Hindlimb muscle (tissue), 1 donor: ENCODE measurements at regions not wholly inside any gene's neighbourhood (a gene's known extent, or its start where the extent isn't known, plus 50 kb on each side); places are given as distances from the start of the nearest gene placed in this dataset.

Experiments
- DNase-seq: peaks from one replicate; pipeline ENCODE4 v3.0.0-alpha.2; 2013

DNA sequence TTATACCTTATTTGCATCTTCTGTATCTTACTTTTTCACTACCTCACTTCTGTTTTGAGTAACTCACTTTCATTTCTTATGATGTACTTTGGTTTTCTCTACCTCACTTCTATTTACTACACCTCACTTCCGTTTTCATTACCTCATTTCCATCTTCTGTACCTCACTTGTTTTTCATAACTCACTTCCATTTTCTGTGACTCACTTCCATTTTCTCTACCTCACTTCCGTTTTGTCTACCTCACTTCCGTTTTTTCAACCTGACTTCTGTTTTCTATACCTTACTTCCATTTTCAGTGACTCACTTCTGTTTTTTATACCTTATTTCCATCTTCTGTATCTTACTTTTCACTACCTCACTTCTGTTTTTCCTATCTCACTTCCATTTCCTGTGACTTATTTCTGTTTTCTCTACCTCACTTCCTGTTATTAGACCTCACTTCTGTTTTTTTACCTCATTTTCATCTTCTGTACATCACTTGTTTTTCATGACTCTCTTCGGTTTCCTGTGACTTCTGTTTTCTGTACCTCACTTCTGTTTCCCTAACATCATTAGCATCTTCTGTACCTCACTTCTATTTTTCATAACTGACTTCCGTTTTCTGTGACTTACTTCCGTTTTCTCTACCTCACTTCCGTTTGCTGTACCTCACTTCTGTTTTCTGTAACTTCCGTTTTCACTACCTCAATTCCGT lies 493.1 kb upstream of the AKR1E2 start:
- DNase-seq = no peak

GRCh38 chr10:4331150-4331549 lies 494.9 kb upstream of the AKR1E2 start:
- no peak for DNase-seq

DNA sequence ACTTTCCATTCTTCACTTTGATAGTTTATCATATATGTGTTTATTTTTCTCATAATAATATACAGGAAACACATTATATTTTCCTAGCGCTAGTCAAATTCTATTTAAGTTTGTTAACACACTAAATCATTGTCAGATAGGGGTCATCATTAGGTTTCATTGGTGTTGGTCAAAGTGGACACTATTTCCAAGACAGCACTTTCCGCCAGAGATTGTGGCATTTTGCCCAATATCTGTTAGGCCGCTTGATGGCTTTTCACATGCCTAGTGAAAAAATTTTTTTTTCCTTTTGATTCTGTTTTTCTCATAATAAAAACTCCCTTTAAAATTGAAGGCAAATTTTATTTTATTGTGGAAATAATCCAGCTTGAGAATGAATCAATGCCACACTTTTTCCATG lies 495.4 kb upstream of the AKR1E2 start:
- no peak for DNase-seq

DNA sequence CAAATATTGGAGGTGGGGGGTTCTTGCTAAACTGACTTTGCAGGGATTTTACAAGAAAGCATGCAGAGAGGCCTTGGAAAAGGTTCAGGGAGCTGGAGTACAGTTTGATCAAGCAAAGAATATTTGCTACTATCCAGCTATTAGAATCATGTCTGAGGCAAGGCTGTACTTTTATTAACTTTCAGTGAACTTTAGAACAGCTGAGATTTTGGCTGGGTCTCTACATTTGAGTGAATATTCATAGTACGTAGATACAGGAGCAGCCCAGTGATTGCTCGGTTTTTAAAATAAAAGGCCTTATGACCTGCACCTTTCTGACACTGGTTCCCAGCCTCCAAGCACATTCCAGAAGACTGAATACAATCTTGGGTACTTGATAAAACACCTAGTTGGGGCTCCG lies 496.8 kb upstream of the AKR1E2 start:
- peak; percentile 76 for DNase-seq

DNA sequence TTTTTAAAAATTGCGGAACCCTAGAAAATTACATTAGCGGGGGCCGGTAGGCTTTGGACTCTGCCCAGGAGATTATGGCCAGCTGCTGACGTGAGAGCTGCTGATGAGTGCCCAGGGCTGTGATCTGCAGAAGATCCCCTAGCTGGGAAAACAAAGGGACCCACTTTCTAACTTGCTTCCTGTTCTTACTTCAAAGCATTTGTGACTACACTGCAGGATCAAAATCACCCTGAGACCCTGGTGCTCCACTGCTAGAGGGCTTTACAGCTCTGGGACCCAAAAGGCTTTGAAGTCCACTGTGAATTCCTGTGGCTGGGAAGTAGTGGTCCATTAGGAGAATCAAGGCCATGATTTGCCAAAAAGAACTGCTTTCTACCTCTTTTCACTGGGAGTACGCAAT lies 499.4 kb upstream of the AKR1E2 start:
- DNase-seq = no peak

GRCh38 chr10:4319870-4320367 lies 506.1 kb upstream of the AKR1E2 start:
- DNase-seq = no peak

DNA sequence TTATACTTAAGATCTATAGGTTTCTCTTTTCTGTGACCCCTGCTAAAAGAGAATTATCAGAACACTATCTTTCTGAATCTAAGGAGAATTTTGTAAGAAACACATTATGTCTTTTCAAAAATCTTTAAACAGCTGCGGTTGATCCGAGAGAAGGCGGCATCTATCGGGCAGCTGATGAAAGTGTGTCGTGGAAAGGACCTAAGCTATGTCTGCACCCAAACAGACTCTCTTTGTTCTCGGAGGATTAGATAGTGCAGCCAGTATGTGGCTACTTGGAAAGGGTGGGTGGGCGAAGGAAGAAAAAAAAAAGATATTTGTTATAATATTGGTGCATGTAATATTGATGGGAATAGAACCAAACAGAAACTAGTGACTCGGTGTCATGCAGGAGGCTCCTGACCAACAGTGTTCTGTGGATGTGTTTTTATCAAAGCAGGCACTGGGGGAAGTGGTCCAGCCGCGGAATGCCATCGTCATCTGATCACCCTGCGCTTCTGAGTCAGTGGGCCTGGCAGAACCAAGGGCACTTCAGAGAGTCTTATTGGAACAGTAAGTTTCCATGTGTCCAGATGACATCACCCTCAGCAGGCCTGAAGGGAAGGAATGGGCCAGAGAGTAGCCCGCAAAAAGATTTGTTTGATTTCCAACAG lies 509.7 kb upstream of the AKR1E2 start:
- DNase-seq = no peak

DNA sequence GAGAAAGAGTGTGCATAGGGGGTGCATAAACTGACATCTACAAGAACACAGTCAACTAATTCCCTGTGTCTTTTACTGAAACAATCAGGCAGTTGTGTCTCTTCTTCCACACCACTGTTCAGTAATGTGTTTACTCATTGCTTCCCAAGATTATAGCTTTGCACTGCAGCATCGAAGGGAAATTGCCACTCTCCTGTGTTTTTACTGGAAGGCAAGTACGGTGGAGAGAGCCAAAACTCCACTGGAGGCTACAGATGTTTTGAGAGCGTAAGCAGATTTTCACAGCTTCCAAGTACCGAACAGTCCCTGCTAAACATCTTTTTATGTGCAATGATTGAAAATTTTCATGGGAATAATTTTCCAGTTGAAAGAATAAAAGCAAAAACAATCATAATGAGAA lies 510.5 kb upstream of the AKR1E2 start:
- DNase-seq = peak; percentile 84

DNA sequence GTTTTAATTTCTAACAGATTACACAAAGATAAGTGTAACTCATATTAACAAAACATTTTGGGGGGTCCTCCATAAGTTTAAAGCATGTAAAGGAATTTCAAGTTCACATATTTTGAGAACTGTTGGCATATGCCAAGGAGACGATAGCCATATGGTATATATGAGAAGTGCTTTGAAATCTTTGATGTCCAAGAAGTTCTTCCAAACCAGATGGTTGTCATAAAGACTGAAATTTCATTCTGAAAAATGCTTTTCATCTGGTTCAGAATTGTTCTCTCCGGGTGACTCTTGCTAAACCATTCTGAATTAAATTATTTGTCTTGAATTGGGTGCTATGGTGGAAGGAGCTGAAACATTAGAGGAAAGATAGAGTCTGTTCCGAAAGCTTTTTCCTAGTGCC lies 513.0 kb upstream of the AKR1E2 start:
- DNase-seq = no peak

- no peak for DNase-seq
Measured at GRCh38 chr10:4312051-4312835, 513.8 kb upstream of the AKR1E2 start.

GRCh38 chr10:4310172-4310571 lies 515.8 kb upstream of the AKR1E2 start:
- DNase-seq = no peak

- peak; percentile 22 for DNase-seq
Measured at GRCh38 chr10:4307910-4308309, 518.1 kb upstream of the AKR1E2 start.

- no peak for DNase-seq
Measured at GRCh38 chr10:4306871-4307270, 519.1 kb upstream of the AKR1E2 start.

DNA sequence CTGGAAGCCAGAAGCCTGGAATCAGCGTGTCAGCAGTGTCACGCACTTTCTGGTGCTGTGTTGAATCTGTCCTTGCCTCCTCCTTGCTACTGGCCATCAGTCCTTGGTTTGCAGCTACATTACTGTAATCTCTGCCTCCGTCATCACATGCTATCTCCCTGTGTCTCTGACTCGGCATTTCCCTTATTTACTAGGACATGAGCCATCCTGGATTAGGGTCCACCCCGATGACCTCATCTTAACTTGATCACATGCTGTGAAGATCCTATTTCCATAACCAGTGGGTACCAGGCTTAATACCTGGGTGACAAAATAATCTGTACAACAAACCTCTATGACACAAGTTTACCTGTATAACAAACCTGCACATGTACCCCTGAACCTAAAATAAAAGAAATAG lies 518.0 kb upstream of the KLF6 start:
- DNase-seq = no peak

DNA sequence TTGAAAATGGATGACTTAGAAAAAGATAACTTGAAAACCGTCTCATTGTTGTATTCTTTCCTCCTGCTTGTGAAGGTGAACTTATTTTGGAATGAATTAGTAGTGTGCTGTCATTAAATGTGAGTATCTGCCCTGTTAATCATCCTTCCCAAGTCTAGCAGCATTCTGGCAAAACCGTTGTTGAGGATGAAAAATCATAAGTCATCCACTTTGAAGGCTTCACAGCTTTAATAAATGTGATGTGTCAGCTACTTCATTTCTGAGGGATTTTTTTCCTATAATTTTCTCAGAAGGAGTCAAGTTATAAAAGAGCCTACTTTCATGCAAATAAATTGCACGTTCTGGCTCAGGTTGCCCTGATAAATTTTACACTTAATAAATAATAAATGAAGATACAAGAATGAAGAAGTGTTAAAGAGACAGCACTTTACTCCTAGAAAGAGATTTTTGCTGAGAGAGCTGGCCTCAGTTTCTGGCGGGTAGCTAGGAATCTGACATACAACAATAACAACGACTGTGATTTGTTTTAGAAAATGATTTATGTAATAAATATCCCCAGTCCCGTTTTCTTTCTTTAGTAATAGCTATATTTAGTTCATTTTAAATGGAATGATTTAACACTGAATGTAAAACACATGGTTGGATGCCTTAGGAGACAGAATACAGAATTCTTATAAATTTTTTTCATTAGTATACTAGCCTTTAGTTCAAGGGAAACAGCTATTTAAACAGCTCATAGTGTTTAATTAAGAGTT lies 516.5 kb upstream of the KLF6 start:
- no peak for DNase-seq

DNA sequence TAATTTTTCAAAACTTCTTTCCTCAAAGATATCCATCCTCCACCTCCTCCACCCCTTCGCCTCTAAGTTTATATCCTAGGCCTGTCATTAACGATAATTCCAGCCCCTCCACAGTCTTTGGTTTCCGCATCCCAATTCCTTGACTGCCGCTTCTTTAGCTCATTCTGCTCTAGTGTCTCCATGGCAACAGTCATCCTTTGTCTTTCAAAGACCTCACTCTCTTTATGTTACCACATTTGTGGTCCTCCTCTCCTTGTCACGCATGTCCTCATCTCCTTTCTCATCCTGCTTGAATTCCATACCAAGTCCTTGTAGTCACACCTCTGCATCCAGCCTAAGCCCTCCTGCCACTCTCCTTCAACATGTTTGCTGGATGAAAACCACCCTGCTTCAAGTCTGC lies 511.2 kb upstream of the KLF6 start:
- DNase-seq = no peak

DNA sequence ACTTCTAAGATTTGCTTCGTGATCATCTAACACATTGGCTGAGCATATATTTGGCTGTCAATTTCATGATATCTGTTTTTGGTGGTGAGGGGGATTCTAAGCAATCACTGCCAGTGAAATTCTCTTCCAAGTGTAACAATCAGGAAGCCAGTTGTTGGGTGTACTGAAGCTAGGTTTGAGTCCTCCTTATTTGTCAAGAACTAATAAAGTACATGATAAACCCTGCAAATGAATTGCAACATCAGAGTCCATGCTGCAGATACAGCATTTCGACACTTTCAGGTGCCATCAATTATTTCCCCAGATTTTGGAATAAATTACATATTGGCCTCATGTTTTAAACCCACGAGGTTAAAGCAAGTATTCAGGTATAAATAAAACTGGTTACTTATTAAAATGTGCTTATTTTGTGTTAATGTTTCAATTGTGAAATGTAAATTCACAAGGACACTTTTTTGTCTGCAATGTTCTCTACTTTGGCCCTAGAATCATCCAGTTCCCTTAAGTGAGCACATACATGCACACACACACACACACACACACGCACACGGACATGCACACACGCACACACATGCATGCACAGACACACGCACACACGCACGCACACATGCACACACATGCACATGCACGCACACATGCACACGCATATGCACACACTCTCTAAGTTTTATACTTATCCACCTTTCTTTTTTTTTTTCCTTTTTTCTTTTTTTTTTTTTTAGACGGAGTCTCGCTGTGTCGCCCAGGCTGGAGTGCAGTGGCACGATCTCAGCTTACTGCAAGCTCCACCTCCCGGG lies 510.2 kb upstream of the KLF6 start:
- DNase-seq = no peak

GRCh38 chr10:4294271-4294670 lies 509.3 kb upstream of the KLF6 start:
- DNase-seq = no peak

DNA sequence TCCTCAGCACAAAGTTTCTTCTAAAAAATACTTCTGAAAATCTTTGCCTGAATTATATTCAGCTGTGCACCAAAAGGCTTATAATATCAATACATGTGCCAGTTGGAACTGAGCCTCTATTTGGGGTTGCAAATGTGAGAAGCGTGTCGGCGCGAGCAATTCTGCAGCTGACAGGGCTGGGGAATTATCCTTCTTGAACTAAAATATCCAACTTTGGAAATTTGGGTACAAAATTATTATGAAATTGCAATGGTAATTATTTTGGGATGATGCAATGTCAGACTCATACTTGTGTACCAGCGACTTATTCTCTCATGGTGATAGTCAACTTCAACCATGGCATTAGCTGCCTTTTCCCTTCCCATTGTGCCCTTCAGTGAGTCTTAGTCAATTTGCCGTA lies 507.0 kb upstream of the KLF6 start:
- peak; percentile 82 for DNase-seq

DNA sequence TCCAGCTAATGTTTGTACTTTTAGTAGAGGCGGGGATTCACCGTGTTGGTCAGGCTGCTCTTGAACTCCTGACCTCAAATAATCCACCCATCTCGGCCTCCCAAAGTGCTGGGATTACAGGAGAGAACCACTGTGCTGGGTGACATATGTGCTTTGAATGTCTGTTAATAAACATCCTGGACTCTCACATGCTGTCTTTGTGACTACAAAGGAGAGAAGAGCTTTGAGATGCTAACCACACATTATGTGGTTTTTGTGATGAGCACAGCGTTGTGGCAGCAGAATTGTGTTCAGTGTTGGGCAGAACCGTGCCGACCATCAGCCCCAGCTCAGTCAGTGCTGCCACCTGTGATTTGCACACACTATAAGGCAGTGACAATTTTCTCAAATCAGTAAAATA lies 500.1 kb upstream of the KLF6 start:
- DNase-seq = no peak

GRCh38 chr10:4283846-4284610 lies 499.0 kb upstream of the KLF6 start:
- DNase-seq = peak; percentile 69
